ENCODE measurements at regions not wholly inside any gene's neighbourhood (a gene's known extent, or its start where the extent isn't known, plus 50 kb on each side); places are given as distances from the start of the nearest gene placed in this dataset.
"Not testable (repeated sequence)": the region's sequence is repeated elsewhere in the genome, so short reads cannot be mapped to it uniquely, and the experiment has no call there.

- no peak for DNase-seq (ENCODE audit: low read depth)
These were observed 107.0 kb upstream of the TMEM132E start for GRCh38 chr17:34472363-34472762.

GRCh38 chr17:34471278-34471677 is 108.1 kb upstream of the TMEM132E start:
- not testable (repeated sequence) for DNase-seq (ENCODE audit: low read depth)

DNA sequence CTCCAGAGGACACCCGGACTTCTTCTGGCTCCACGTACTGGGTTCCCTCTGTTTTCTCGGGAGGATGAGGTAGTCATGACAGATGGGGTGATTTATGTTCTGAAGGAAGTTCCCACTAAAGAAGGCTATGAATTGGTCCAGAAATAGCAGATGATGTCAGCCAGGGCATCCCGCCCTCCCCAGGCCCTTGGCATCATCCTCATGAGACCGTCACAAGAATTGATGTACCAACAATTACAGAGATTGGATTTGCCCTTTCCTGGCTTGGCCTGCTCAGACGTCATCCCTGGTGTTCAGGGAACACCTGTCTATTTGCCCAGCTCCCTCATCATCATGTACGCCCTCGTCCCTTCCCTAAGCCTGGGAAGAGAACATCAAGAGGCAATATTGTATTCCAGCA is 102.8 kb upstream of the CCL1 start:
- no peak for DNase-seq (ENCODE audit: low read depth)

GRCh38 chr17:34464812-34465211 is 101.8 kb upstream of the CCL1 start:
- no peak for DNase-seq (ENCODE audit: low read depth)

GRCh38 chr17:34458266-34458665 is 95.2 kb upstream of the CCL1 start:
- no peak for DNase-seq (ENCODE audit: low read depth)

DNA sequence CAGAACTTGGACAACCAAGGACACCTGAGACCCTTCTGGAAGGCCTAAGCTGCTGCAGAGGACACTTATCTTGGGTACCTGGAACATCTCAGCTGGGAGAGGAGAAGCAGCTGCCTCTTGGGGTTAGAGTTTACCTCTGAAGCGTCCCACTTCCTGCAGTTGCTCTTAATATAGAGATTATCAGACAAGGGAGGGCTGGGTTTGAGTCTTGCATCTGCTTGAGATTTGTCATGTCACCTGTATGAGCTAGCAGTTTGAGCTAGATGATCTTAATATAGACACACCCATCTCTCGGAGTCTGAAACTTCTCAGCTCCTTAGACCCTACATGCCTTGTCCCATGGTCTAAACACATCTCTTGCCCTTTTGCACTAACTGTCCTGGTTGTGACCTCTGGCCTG is 93.1 kb upstream of the CCL1 start:
- DNase-seq (ENCODE audit: low read depth): no peak

DNA sequence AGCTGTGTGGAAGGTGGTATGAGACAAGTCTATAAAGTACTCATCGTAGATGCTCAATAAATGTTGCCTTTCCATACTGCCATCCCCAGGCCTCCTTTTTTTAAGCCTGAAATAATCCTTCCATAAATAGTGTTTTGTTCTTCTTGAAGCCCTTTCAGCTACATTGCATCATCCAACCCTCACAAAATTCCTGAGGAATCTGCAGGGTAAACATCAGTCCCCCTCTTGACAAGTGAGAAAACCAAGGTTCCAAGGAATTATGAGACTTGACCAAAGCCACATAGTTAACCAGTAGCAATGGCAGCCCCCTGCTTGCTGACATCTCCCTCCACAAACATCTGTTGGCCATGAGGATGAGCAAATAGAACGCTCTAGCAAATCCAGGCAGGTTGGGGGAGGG is 89.7 kb upstream of the CCL1 start:
- no peak for DNase-seq (ENCODE audit: low read depth)

- no peak for DNase-seq (ENCODE audit: low read depth)
These were observed 88.3 kb upstream of the CCL1 start for GRCh38 chr17:34451313-34451712.

- no peak for DNase-seq (ENCODE audit: low read depth)
These were observed 84.4 kb upstream of the CCL1 start for GRCh38 chr17:34447406-34447805.

- DNase-seq (ENCODE audit: low read depth): no peak
These were observed 82.1 kb upstream of the CCL1 start for GRCh38 chr17:34445101-34445500.

- DNase-seq (ENCODE audit: low read depth): no peak
These were observed 80.8 kb upstream of the CCL1 start for GRCh38 chr17:34443619-34444469.

- no peak for DNase-seq (ENCODE audit: low read depth)
These were observed 79.5 kb upstream of the CCL1 start for GRCh38 chr17:34442387-34443111.

GRCh38 chr17:34437188-34437587 is 74.2 kb upstream of the CCL1 start:
- DNase-seq (ENCODE audit: low read depth): no peak

- no peak for DNase-seq (ENCODE audit: low read depth)
These were observed 73.6 kb upstream of the CCL1 start for GRCh38 chr17:34436607-34437006.

- no peak for DNase-seq (ENCODE audit: low read depth)
These were observed 72.3 kb upstream of the CCL1 start for GRCh38 chr17:34435182-34435928.

DNA sequence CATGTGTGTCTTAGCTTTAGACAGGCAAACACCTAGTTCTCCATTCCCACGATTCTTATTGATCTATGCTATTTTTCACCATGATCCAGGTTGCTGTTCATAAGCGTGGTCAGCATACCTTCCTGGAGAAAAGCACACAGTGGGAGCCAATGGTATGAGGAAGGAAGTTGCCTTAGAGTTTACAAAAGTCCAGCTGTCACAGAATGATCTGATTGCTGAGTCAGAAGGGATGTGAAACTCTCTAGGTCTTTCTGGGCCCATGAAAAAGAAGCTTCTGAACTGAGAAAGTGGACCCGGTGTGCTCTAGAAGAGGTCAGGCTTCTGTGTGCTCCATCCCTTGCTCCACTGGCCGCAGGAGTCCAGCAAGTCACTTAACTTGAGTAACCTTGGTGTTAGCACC is 71.0 kb upstream of the CCL1 start:
- peak; percentile 2 for DNase-seq (ENCODE audit: low read depth)

DNA sequence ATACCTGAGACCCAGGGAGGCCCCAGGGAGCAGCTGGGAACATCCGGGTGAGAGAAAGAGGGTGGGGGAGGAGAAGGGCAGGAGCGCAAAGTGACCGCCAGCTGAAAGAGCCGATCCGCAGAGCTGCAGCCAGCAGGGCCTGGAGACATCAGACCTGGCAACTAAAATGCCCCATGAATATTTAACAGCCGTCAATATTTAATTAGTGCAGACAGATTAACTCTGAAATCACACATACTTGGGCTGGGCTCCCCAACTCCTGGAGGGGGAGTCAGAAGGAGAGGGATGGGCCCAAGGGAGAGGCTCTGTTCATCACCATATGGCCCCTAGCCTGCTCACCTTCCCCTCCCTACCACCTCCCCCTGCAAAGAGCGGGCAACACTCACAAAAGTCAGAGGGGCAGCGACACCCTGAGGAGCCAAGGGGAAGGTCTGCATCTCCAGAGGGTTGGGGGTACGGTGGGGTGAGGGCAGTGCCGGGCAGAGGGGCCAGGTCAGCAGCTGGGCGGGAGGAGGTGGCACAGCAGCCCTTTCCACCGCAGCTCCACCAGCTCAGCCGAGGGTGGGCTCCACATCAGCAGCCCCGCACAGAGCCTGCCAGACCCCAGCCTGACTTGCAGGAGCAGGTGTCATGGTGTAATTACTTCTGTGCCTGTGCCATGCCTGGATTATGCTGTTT is 61.9 kb upstream of the CCL1 start:
- no peak for DNase-seq (ENCODE audit: low read depth)

- DNase-seq (ENCODE audit: low read depth): no peak
These were observed 61.2 kb upstream of the CCL1 start for GRCh38 chr17:34423978-34424813.

DNA sequence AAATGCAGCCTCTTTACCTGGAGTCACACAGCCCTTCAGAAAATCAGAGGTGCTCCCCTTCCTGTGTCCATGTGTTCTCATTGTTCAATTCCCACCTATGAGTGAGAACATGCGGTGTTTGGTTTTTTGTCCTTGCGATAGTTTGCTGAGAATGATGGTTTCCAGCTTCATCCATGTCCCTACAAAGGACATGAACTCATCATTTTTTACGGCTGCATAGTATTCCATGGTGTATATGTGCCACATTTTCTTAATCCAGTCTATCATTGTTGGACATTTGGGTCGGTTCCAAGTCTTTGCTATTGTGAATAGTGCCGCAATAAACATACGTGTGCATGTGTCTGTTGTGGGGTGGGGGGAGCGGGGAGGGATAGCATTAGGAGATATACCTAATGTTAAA is 60.3 kb upstream of the CCL1 start:
- not testable (repeated sequence) for DNase-seq (ENCODE audit: low read depth)

GRCh38 chr17:34420900-34421299 is 57.9 kb upstream of the CCL1 start:
- no peak for DNase-seq (ENCODE audit: low read depth)

DNA sequence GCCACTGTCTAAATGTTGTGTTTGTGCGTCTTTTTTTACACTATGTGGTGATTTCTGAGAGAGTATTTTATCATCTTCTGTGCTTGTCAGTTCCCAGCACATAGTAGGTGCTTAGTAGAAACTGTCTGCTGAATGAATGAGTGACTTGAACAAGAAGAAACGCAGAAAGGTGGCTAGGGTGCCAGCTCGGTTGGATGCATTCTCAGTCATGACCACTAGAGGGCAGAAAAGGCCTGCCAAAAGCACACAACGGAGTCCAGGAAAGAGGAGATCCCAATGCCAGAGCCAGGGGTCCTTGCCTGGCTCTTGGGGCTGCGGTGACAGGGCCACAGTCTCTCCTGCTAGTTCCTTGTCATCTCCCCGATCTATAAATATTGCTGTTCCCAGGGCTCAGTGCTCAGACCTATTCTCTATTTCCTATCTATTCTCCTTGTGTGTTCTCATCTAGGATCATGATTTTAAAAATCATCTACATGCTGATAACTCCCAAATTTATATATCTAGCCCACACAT is 57.3 kb upstream of the CCL1 start:
- DNase-seq (ENCODE audit: low read depth): peak; percentile 16

All from forelimb muscle (tissue), 1 donor.